SJCRH30 (cell line): ENCODE measurements at regions not wholly inside any gene's neighbourhood (a gene's known extent, or its start where the extent isn't known, plus 50 kb on each side); places are given as distances from the start of the nearest gene placed in this dataset.
A peak's percentile ranks its signal among the peaks of the same experiment; 100 is the strongest.

Source experiments
- DNase-seq, 2 experiments: peaks; one replicate each; pipeline ENCODE4 v3.0.0-alpha.2; 2015 to 2020
- H3K27ac ChIP-seq: fragments of 250-450 bp; sonication (Bioruptor Pico); 2 replicates; pipeline ENCODE4 v1.5.1; 2020; ENCODE audit warnings: mild to moderate bottlenecking, moderate library complexity
- H3K27me3 ChIP-seq: fragments of 250-450 bp; sonication (Bioruptor Pico); 2 replicates; pipeline ENCODE4 v1.5.1; 2020; ENCODE audit warnings: mild to moderate bottlenecking, moderate library complexity
- H3K36me3 ChIP-seq: fragments of 250-450 bp; sonication (Bioruptor Pico); 2 replicates; pipeline ENCODE4 v1.5.1; 2020; ENCODE audit warnings: mild to moderate bottlenecking, moderate library complexity
- H3K4me1 ChIP-seq: fragments of 250-450 bp; sonication (Bioruptor Pico); 2 replicates; pipeline ENCODE4 v1.5.1; 2020; ENCODE audit warnings: mild to moderate bottlenecking, moderate library complexity
- H3K4me3 ChIP-seq: fragments of 250-450 bp; sonication (Bioruptor Pico); 2 replicates; pipeline ENCODE4 v1.5.1; 2020; ENCODE audit warnings: mild to moderate bottlenecking, moderate library complexity
- H3K9me3 ChIP-seq: fragments of 250-450 bp; sonication (Bioruptor Pico); replicated peaks from 2 replicates; pipeline ENCODE4 v1.5.1; 2020; ENCODE audit warnings: mild to moderate bottlenecking, moderate library complexity

DNA sequence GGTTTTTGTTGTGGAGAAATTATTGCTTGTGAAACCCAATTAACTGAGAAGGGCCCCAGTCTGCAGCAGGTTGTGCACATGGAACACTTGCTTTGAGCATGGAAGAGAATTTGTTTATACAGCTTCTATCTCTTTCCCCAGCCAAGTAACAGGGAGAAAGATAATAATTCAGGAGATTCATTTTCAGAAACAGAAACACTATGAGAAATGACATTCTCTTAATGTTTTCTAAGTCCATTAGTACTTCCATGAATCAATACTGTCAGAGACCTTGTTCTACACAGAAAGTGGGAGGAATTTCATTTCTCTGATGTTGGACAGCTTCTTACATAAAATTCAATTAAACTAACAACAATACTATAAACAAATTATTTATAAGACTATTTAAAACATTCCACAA lies 446.3 kb downstream of the KLF12 start:
- Histone ChIP-seq H3K9me3 (no peaks in the 10 kb centered on the region), H3K27ac (no peak overlapping the region), H3K27me3 (peaks cover 3% of the 10 kb centered on the region; the same call in 1 of the 2 replicates), H3K36me3 (no peaks in the 10 kb centered on the region), H3K4me3 (no peak overlapping the region), H3K4me1 (no peaks in the 10 kb centered on the region)
- no peak for DNase-seq

GRCh38 chr13:73687087-73687486 lies 447.1 kb downstream of the KLF12 start:
- peaks cover 3% of the 10 kb centered on the region; the same call in 1 of the 2 replicates for H3K27me3 ChIP-seq
- no peaks in the 10 kb centered on the region for H3K9me3 ChIP-seq
- DNase-seq = no peak
- no peaks in the 10 kb centered on the region for H3K36me3 ChIP-seq
- H3K4me1 ChIP-seq = no peaks in the 10 kb centered on the region
- H3K4me3 ChIP-seq = no peak overlapping the region
- no peak overlapping the region for H3K27ac ChIP-seq

- H3K9me3 ChIP-seq = no peaks in the 10 kb centered on the region
Observed at GRCh38 chr13:73684750-73685149, 449.5 kb downstream of the KLF12 start.

DNA sequence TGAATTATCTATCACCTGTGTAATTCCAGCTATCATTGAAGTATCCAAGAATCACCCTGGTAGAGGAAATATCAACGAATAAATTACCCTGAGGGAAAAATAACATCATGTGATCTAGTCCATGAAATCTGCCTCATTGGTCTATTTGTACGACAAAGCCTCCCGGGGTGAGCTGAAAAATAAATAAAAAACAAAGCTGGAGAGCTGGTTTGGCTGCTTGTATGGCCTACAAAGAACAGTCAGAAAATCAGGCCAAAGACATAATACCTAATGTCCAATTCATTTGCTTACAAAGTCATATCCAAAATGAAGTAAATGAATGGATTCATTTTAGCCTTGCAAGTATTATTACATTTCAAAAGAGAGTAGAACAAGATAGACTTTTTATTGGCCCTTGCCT lies 449.9 kb downstream of the KLF12 start:
- H3K4me1 ChIP-seq = no peaks in the 10 kb centered on the region
- no peak for DNase-seq
- H3K4me3 ChIP-seq = no peak overlapping the region
- H3K9me3 ChIP-seq = no peaks in the 10 kb centered on the region
- H3K27me3 ChIP-seq = no peaks in the 10 kb centered on the region
- H3K27ac ChIP-seq = no peak overlapping the region
- H3K36me3 ChIP-seq = no peaks in the 10 kb centered on the region

More at GRCh38 chr13:73684750-73685149, 449.5 kb downstream of the KLF12 start:
- Histone ChIP-seq H3K36me3 (no peaks in the 10 kb centered on the region), H3K27ac (no peak overlapping the region), H3K4me3 (no peak overlapping the region), H3K27me3 (no peaks in the 10 kb centered on the region), H3K4me1 (no peaks in the 10 kb centered on the region)
- DNase-seq = no peak

GRCh38 chr13:73683746-73684145 lies 450.5 kb downstream of the KLF12 start:
- Histone ChIP-seq H3K9me3 (no peaks in the 10 kb centered on the region), H3K4me3 (no peak overlapping the region), H3K4me1 (no peaks in the 10 kb centered on the region), H3K27ac (no peak overlapping the region), H3K36me3 (no peaks in the 10 kb centered on the region), H3K27me3 (no peaks in the 10 kb centered on the region)
- peak in 1 of 2 experiments; percentile 17 for DNase-seq

GRCh38 chr13:73681779-73682178 lies 452.4 kb downstream of the KLF12 start:
- no peak overlapping the region for H3K27ac ChIP-seq
- H3K9me3 ChIP-seq = no peaks in the 10 kb centered on the region
- no peaks in the 10 kb centered on the region for H3K4me1 ChIP-seq
- no peak overlapping the region for H3K4me3 ChIP-seq
- H3K36me3 ChIP-seq = no peaks in the 10 kb centered on the region
- no peaks in the 10 kb centered on the region for H3K27me3 ChIP-seq
- no peak for DNase-seq

GRCh38 chr13:73681015-73681414 lies 453.2 kb downstream of the KLF12 start:
- no peaks in the 10 kb centered on the region for H3K27me3 ChIP-seq
- no peak for DNase-seq
- no peaks in the 10 kb centered on the region for H3K4me1 ChIP-seq
- H3K27ac ChIP-seq = no peak overlapping the region
- H3K9me3 ChIP-seq = no peaks in the 10 kb centered on the region
- no peaks in the 10 kb centered on the region for H3K36me3 ChIP-seq
- H3K4me3 ChIP-seq = no peak overlapping the region

GRCh38 chr13:73677048-73677601 lies 457.1 kb downstream of the KLF12 start:
- no peaks in the 10 kb centered on the region for H3K36me3 ChIP-seq
- H3K27me3 ChIP-seq = no peaks in the 10 kb centered on the region
- no peak for DNase-seq
- no peaks in the 10 kb centered on the region for H3K9me3 ChIP-seq
- H3K4me1 ChIP-seq = no peaks in the 10 kb centered on the region
- H3K27ac ChIP-seq = no peak overlapping the region
- H3K4me3 ChIP-seq = no peak overlapping the region

DNA sequence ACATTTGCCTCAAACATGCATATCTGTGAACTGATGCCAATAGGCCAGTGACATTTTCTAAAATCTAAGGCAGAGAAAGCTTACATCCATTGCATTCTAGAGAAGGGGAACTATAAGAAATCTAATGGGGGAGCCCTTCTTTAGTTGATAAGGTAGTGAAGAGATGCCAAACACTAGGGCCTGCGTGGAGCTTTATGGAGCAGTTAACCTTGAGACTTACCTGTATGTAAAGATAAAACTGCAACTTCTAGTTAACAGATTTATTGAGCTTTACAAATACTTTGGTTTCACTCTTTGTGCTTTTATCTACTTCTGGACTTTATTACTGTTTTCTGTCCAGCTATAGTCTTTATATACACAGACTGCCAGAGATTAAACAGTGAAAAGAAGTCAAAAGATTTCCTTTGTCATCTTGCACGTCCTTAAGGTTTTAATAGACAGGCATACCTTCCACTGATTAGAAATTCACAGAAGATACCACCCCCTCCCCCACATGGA lies 457.6 kb downstream of the KLF12 start:
- no peaks in the 10 kb centered on the region for H3K27me3 ChIP-seq
- no peak for DNase-seq
- H3K4me1 ChIP-seq = no peaks in the 10 kb centered on the region
- no peak overlapping the region for H3K4me3 ChIP-seq
- no peaks in the 10 kb centered on the region for H3K9me3 ChIP-seq
- no peak overlapping the region for H3K27ac ChIP-seq
- H3K36me3 ChIP-seq = no peaks in the 10 kb centered on the region

- Histone ChIP-seq H3K36me3 (no peaks in the 10 kb centered on the region), H3K4me1 (no peaks in the 10 kb centered on the region), H3K4me3 (no peak overlapping the region), H3K27me3 (no peaks in the 10 kb centered on the region), H3K9me3 (no peaks in the 10 kb centered on the region), H3K27ac (no peak overlapping the region)
- DNase-seq = no peak
Observed at GRCh38 chr13:73675821-73676220, 458.4 kb downstream of the KLF12 start.

- Histone ChIP-seq H3K36me3 (no peaks in the 10 kb centered on the region), H3K4me1 (no peaks in the 10 kb centered on the region), H3K9me3 (no peaks in the 10 kb centered on the region), H3K27ac (no peak overlapping the region), H3K4me3 (no peak overlapping the region), H3K27me3 (no peaks in the 10 kb centered on the region)
- DNase-seq = no peak
Observed at GRCh38 chr13:73674570-73674969, 459.6 kb downstream of the KLF12 start.

GRCh38 chr13:73673931-73674330 lies 460.3 kb downstream of the KLF12 start:
- Histone ChIP-seq H3K27me3 (no peaks in the 10 kb centered on the region), H3K36me3 (no peaks in the 10 kb centered on the region), H3K9me3 (no peaks in the 10 kb centered on the region), H3K27ac (no peak overlapping the region), H3K4me3 (no peak overlapping the region), H3K4me1 (no peaks in the 10 kb centered on the region)
- DNase-seq = no peak

DNA sequence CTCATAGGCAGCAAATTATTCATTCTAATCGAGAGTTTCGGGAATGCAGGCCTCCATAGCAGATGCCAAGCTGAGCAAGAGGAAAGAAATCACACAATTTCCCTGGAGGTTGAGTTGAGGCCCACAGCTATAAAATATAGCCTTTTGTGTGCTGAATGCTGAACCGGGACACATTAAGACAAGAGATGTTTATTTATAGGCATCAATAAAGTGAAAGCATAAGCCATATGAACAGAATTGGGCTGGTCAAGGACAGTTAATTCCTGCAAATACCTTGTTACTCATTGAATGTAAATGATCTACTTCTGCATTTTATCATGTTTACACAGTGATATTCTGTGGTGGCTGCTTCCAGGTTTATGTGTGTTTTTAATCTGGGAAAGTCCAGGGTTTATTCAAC lies 461.7 kb downstream of the KLF12 start:
- H3K36me3 ChIP-seq = no peaks in the 10 kb centered on the region
- no peaks in the 10 kb centered on the region for H3K9me3 ChIP-seq
- no peaks in the 10 kb centered on the region for H3K27me3 ChIP-seq
- no peak overlapping the region for H3K4me3 ChIP-seq
- H3K27ac ChIP-seq = no peak overlapping the region
- no peaks in the 10 kb centered on the region for H3K4me1 ChIP-seq
- no peak for DNase-seq

GRCh38 chr13:73671732-73672131 lies 462.5 kb downstream of the KLF12 start:
- Histone ChIP-seq H3K27me3 (no peaks in the 10 kb centered on the region), H3K27ac (no peak overlapping the region), H3K4me1 (no peaks in the 10 kb centered on the region), H3K4me3 (no peak overlapping the region), H3K9me3 (no peaks in the 10 kb centered on the region), H3K36me3 (no peaks in the 10 kb centered on the region)
- DNase-seq = no peak

DNA sequence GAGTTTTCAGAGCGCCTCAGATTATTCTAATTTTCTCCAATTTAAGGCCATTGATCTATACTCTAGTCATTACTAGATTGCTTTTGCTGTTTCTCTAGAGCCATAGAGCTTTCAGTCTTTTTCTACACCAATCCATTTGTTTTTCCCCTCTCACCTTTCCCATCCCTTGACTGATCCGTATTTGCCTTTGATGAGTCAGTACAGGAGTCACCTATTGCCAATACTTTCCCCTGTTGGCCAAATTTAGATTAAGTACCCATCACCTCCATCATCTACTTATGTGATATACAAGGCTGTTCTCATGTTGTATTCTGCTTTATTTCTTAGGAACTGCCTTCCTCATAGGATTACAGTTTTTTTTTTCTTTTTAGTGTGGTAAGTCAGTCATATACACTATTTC lies 463.2 kb downstream of the KLF12 start:
- DNase-seq = no peak
- Histone ChIP-seq H3K4me3 (no peak overlapping the region), H3K27me3 (no peaks in the 10 kb centered on the region), H3K27ac (no peak overlapping the region), H3K4me1 (no peaks in the 10 kb centered on the region), H3K9me3 (no peaks in the 10 kb centered on the region), H3K36me3 (no peaks in the 10 kb centered on the region)

GRCh38 chr13:73667756-73668155 lies 466.4 kb downstream of the KLF12 start:
- Histone ChIP-seq H3K4me1 (no peaks in the 10 kb centered on the region), H3K27ac (no peak overlapping the region), H3K9me3 (no peaks in the 10 kb centered on the region), H3K36me3 (no peaks in the 10 kb centered on the region), H3K27me3 (no peaks in the 10 kb centered on the region), H3K4me3 (no peak overlapping the region)
- no peak for DNase-seq
